ENCODE measurements at regions not wholly inside any gene's neighbourhood (a gene's known extent, or its start where the extent isn't known, plus 50 kb on each side); places are given as distances from the start of the nearest gene placed in this dataset.

DNA sequence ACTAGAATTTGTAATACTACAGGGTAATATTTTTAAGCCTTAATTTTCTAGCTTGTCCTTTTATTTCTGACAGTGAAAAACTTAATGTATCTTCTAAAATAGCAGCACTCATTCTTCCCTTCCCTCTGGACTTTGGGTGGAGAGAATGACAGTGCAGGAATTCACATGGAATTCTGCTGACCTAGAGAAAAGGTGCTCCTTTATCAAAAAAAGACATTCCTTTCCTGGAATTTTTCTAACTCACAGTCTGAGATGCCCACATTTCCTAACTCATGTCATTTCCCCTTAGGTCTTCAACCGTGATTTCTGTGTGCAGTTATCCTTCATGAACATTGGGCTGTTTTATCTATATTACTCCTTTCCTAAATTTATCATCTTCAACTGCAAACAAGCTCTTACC lies 137.8 kb upstream of the PDGFD start:
- DNase-seq (ENCODE audit: low spot score in 2 of 2) (no peak), ATAC-seq (no peak)
- Mint-ChIP-seq H3K27ac (no peak overlapping the region), H3K36me3 (no peaks in the 10 kb centered on the region), H3K9me3 (no peaks in the 10 kb centered on the region)

- ATAC-seq (no peak), DNase-seq (ENCODE audit: low spot score in 2 of 2) (no peak)
- Mint-ChIP-seq H3K9me3 (no peaks in the 10 kb centered on the region), H3K36me3 (no peaks in the 10 kb centered on the region), H3K27ac (no peak overlapping the region)
Measured at GRCh38 chr11:104291646-104292045, 127.7 kb upstream of the PDGFD start.

- Mint-ChIP-seq H3K36me3 (no peaks in the 10 kb centered on the region), H3K9me3 (no peaks in the 10 kb centered on the region), H3K27ac (no peak overlapping the region)
- no peak for ATAC-seq
- DNase-seq (ENCODE audit: low spot score in 2 of 2), result no peak
Measured at GRCh38 chr11:104286129-104286528, 122.2 kb upstream of the PDGFD start.

DNA sequence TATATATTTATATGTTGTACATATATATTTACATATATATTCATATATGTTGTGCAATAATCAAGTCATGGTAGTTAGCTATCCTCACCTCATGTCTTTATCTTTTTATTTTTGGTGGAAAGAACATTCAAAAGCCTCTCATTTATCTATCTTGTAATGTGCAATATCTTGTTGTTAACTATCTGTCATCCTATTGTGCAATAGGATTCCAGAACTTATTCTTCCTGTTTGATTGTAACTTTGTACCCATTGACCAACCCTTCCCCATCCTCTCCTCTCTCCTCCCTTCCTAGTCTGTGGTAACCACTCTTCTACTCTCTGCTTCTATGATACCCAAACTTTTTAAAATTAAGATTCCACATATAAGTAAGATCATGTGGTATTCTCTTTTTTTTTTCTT lies 115.6 kb upstream of the PDGFD start:
- Mint-ChIP-seq H3K27ac (no peak overlapping the region), H3K36me3 (no peaks in the 10 kb centered on the region), H3K9me3 (no peaks in the 10 kb centered on the region)
- ATAC-seq, result no peak
- DNase-seq (ENCODE audit: low spot score in 2 of 2), result no peak

GRCh38 chr11:104275992-104276391 lies 112.0 kb upstream of the PDGFD start:
- ATAC-seq (no peak), DNase-seq (ENCODE audit: low spot score in 2 of 2) (no peak)
- Mint-ChIP-seq H3K27ac (peak overlapping the region in 1 of 2 donors; percentile 4), H3K9me3 (no peaks in the 10 kb centered on the region), H3K36me3 (no peaks in the 10 kb centered on the region)

DNA sequence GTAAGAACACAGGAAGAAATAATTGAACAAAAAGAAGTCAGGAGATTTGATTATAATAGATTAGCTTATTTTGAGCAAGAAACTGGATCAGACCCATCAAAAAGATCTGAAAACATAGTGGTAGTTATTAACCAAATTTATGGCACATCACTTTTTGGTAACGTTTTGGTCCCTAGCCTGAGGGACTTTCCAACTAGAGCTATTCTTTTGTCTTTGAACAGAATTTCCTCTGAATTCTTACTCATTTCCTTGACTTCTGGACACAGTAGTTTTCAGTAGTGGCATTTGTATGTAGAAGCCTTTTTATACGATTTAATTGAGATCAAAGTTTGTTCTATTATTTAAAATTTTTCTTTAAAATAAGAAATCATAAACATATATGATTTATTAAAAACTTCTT lies 96.5 kb upstream of the PDGFD start:
- H3K36me3 Mint-ChIP-seq, result no peaks in the 10 kb centered on the region
- DNase-seq (ENCODE audit: low spot score in 2 of 2) (no peak), ATAC-seq (no peak)
- H3K9me3 Mint-ChIP-seq, result peaks cover 3 to 5% of the 10 kb centered on the region in 2 donors
- H3K27ac Mint-ChIP-seq, result no peak overlapping the region

DNA sequence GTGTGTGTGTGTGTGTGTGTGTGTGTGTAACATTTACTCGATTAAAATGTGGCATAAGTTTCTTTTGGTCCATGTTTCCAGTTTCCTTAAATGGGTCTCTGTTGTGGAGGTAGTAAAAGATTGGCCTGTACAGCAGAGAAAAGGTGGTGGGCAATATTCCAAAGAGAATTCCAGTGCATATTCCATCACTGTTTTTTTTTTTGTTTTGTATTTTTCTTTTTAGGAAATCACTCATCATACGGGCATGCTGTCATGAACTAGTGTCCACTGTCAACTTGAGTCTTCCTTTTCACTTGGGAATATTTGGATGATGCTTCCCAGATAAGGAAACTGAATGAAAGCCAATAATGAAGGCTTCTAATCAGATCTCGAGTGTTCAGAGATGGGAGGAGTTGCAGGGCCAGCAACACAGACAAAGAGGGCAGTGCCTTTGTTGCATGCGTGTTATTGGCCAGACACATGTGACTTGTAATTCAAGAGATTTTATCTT lies 95.2 kb upstream of the PDGFD start:
- peaks cover 0 to 5% of the 10 kb centered on the region in 2 donors for H3K9me3 Mint-ChIP-seq

DNA sequence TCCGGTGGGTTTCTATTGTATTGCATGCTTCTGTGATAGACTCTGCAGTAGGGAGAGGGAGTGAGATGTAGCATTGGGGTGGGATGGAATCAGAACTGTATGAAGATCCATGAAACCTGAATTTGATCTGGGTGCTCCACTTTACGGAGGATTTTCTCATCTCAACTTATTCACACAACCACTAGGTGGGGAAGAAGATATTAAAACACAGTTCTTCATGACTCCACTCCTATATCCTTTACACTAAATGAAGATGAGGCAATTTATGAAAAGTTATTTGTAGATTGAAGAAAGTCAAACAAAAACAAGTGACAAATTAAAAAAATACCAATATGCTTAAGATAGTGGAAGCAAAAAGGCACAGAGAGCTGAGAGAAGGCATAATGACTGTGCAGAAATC lies 92.6 kb upstream of the PDGFD start:
- no peak for ATAC-seq

More for the DNA sequence above, 95.2 kb upstream of the PDGFD start:
- Mint-ChIP-seq H3K36me3 (no peaks in the 10 kb centered on the region), H3K27ac (no peak overlapping the region)
- ATAC-seq (no peak), DNase-seq (ENCODE audit: low spot score in 2 of 2) (no peak)

GRCh38 chr11:104254347-104254746 lies 90.4 kb upstream of the PDGFD start:
- Mint-ChIP-seq H3K9me3 (peaks cover 0 to 5% of the 10 kb centered on the region in 2 donors), H3K36me3 (no peaks in the 10 kb centered on the region), H3K27ac (no peak overlapping the region)
- DNase-seq (ENCODE audit: low spot score in 2 of 2), result peak in 1 of 2 donors; percentile 34
- peak in 1 of 2 donors; percentile 66 for ATAC-seq

More for the DNA sequence above, 92.6 kb upstream of the PDGFD start:
- Mint-ChIP-seq H3K36me3 (no peaks in the 10 kb centered on the region), H3K9me3 (peaks cover 0 to 5% of the 10 kb centered on the region in 2 donors), H3K27ac (no peak overlapping the region)
- no peak for DNase-seq (ENCODE audit: low spot score in 2 of 2)

DNA sequence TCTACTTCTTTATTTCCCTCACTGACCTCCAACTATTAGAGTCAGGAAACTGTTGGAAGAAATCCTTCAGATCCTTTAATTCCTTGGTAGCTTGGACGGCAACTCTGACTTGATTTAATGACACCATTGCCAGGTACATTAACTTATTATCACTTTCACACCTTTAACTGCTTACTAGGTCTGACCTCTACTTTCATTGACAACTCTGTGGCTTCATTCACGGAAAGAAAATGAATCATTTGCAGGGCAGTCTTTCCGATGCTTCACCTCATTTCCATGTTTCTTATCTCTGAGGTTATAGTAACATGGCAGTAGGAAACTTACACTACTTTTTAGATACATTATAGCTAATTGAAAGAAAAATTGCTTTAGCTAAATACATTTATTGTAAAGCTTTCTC lies 82.6 kb upstream of the PDGFD start:
- DNase-seq (ENCODE audit: low spot score in 2 of 2) (no peak), ATAC-seq (no peak)
- Mint-ChIP-seq H3K36me3 (no peaks in the 10 kb centered on the region), H3K27ac (no peak overlapping the region), H3K9me3 (no peaks in the 10 kb centered on the region)

DNA sequence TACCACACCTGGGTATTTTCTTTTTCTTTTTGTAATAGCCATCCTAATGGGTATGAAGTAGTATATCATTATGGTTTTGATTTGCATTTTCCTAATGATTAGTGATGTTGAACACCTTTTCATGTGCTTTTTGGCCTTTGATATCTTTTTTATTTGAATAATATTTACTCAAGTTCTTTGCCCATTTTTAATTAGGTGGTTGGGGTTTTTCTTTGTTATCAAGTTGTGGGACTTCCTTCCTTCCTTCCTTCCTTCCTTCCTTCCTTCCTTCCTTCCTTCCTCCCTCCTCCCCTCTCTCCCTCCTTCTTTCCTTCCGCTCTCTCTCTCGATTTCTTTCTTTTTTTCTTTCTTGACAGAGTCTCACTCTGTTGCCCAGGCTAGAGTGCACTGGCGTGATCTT lies 75.0 kb upstream of the PDGFD start:
- DNase-seq (ENCODE audit: low spot score in 2 of 2) (no peak), ATAC-seq (no peak)
- no peak overlapping the region for H3K27ac Mint-ChIP-seq
- H3K36me3 Mint-ChIP-seq, result no peaks in the 10 kb centered on the region
- H3K9me3 Mint-ChIP-seq, result no peaks in the 10 kb centered on the region

DNA sequence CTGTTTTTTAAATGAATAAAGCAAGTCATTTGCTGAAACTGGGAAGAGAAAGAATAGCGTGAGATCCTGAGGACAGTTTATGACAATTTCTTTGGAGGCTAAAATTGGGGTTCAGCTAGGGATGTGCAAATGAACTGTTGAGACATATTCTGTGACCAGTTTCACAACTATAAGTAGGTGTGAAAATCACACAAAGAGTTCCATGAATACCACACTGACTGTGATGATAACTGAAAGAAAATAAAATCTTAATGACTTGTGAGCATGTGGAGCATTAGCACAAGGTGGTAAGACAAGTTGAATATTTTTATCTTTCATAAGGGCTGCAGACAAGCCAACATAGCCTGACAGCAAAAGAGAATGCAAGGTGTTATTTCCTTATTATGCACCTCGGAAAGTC lies 61.1 kb upstream of the PDGFD start:
- Mint-ChIP-seq H3K36me3 (no peaks in the 10 kb centered on the region), H3K27ac (no peak overlapping the region)

GRCh38 chr11:104222464-104222863 lies 58.5 kb upstream of the PDGFD start:
- Mint-ChIP-seq H3K27ac (no peak overlapping the region), H3K36me3 (no peaks in the 10 kb centered on the region), H3K9me3 (peaks cover 3 to 4% of the 10 kb centered on the region in 2 donors)
- no peak for DNase-seq (ENCODE audit: low spot score in 2 of 2)
- no peak for ATAC-seq

More for the DNA sequence above, 61.1 kb upstream of the PDGFD start:
- no peak for DNase-seq (ENCODE audit: low spot score in 2 of 2)
- H3K9me3 Mint-ChIP-seq, result peaks cover 0 to 3% of the 10 kb centered on the region in 2 donors
- no peak for ATAC-seq

GRCh38 chr11:104221455-104221854 lies 57.5 kb upstream of the PDGFD start:
- DNase-seq (ENCODE audit: low spot score in 2 of 2) (no peak), ATAC-seq (no peak)
- Mint-ChIP-seq H3K27ac (no peak overlapping the region), H3K9me3 (peaks cover 3 to 11% of the 10 kb centered on the region in 2 donors), H3K36me3 (no peaks in the 10 kb centered on the region)

GRCh38 chr11:104219096-104219495 lies 55.1 kb upstream of the PDGFD start:
- no peak for DNase-seq (ENCODE audit: low spot score in 2 of 2)
- Mint-ChIP-seq H3K36me3 (no peaks in the 10 kb centered on the region), H3K9me3 (peaks cover 3 to 11% of the 10 kb centered on the region in 2 donors), H3K27ac (no peak overlapping the region)
- no peak for ATAC-seq

GRCh38 chr11:104214517-104214916 lies 50.6 kb upstream of the PDGFD start:
- H3K36me3 Mint-ChIP-seq, result peaks cover 0 to 8% of the 10 kb centered on the region in 2 donors
- no peak overlapping the region for H3K27ac Mint-ChIP-seq
- H3K9me3 Mint-ChIP-seq, result peaks cover 9 to 17% of the 10 kb centered on the region in 2 donors
- no peak for DNase-seq (ENCODE audit: low spot score in 2 of 2)
- ATAC-seq, result no peak
